A673 (cell line): ENCODE measurements at regions not wholly inside any gene's neighbourhood (a gene's known extent, or its start where the extent isn't known, plus 50 kb on each side); places are given as distances from the start of the nearest gene placed in this dataset.
"Not testable (repeated sequence)": the region's sequence is repeated elsewhere in the genome, so short reads cannot be mapped to it uniquely, and the experiment has no call there.

Experiments
- BruUV-seq: library from RNA; stranded (reverse); fragments of 400-500 nt; replicated peaks from 2 replicates; lab custom pipeline; 2021; lab: Mats Ljungman, UMichigan
- CTCF ChIA-PET: fragments of 300-600 bp; sonication (Branson Sonifier 250); formaldehyde crosslinking; loops from one replicate; lab custom pipeline; 2022; ENCODE audit warnings: antibody characterized with exemption; lab: Charles Lee
- POLR2A ChIA-PET: fragments of 300-600 bp; sonication (Branson Sonifier 250); formaldehyde crosslinking; loops from one replicate; lab custom pipeline; 2022; ENCODE audit warnings: antibody characterized with exemption; ENCODE audit not compliant: low non-redundant PET; lab: Charles Lee
- DNase-seq: peaks from one replicate; pipeline ENCODE4 v3.0.0-alpha.2; 2015; ENCODE audit warnings: low spot score
- H3K27ac ChIP-seq: fragments of 200-600 bp; sonication (generic); 2 replicates; pipeline ENCODE4 v1.5.1; 2016; ENCODE audit warnings: mixed run types, low read depth, mild to moderate bottlenecking, mixed read lengths, antibody characterized with exemption, low read length; ENCODE audit not compliant: poor library complexity, severe bottlenecking
- H3K27me3 ChIP-seq: fragments of 200-600 bp; sonication (generic); replicated peaks from 2 replicates; pipeline ENCODE4 v1.6.1; 2017; ENCODE audit warnings: mixed run types, low read depth, mild to moderate bottlenecking, mixed read lengths, antibody characterized with exemption, low read length; ENCODE audit not compliant: insufficient read depth, poor library complexity
- H3K36me3 ChIP-seq: fragments of 200-600 bp; sonication (generic); 2 replicates; pipeline ENCODE4 v1.6.1; 2016; ENCODE audit warnings: mixed run types, mild to moderate bottlenecking, mixed read lengths, antibody characterized with exemption, low read length; ENCODE audit not compliant: insufficient read depth, poor library complexity, severe bottlenecking
- H3K4me1 ChIP-seq: fragments of 200-600 bp; sonication (generic); 2 replicates; pipeline ENCODE4 v1.6.1; 2017; ENCODE audit warnings: mixed run types, mild to moderate bottlenecking, mixed read lengths, antibody characterized with exemption, low read length; ENCODE audit not compliant: insufficient read depth, poor library complexity, severe bottlenecking
- H3K4me3 ChIP-seq: fragments of 200-600 bp; sonication (generic); 2 replicates; pipeline ENCODE4 v1.5.1; 2016; ENCODE audit warnings: low read depth, mixed run types, mild to moderate bottlenecking, mixed read lengths, low read length; ENCODE audit not compliant: poor library complexity, severe bottlenecking
- H3K9me3 ChIP-seq: fragments of 200-600 bp; sonication (generic); 2 replicates; pipeline ENCODE4 v1.6.1; 2016; ENCODE audit warnings: mixed run types, low read depth, mild to moderate bottlenecking, mixed read lengths, antibody characterized with exemption, low read length; ENCODE audit not compliant: poor library complexity, severe bottlenecking
- EZH2 ChIP-seq: fragments of 200-600 bp; sonication (generic); IDR thresholded peaks from 2 replicates; pipeline ENCODE4 v1.6.1; 2017; ENCODE audit warnings: borderline replicate concordance, low read depth, mild to moderate bottlenecking, mixed read lengths, antibody characterized with exemption, low read length; ENCODE audit not compliant: poor library complexity, severe bottlenecking
- intact Hi-C: fragments of 100-400 bp; cut with micrococcal nuclease; formaldehyde crosslinking; loops from one replicate; pipeline ENCODE4 v1.10.0; 2022; ENCODE audit not compliant: unreplicated experiment
- TF ChIP-seq, protein P1 (sequence below): fragments of 300-800, 200-600 bp; sonication (generic); conservative IDR thresholded peaks from 2 replicates; pipeline ENCODE4 v1.5.1; 2017; ENCODE audit warnings: low read depth, mild to moderate bottlenecking, antibody characterized with exemption, low read length, moderate library complexity, mixed read lengths

DNA sequence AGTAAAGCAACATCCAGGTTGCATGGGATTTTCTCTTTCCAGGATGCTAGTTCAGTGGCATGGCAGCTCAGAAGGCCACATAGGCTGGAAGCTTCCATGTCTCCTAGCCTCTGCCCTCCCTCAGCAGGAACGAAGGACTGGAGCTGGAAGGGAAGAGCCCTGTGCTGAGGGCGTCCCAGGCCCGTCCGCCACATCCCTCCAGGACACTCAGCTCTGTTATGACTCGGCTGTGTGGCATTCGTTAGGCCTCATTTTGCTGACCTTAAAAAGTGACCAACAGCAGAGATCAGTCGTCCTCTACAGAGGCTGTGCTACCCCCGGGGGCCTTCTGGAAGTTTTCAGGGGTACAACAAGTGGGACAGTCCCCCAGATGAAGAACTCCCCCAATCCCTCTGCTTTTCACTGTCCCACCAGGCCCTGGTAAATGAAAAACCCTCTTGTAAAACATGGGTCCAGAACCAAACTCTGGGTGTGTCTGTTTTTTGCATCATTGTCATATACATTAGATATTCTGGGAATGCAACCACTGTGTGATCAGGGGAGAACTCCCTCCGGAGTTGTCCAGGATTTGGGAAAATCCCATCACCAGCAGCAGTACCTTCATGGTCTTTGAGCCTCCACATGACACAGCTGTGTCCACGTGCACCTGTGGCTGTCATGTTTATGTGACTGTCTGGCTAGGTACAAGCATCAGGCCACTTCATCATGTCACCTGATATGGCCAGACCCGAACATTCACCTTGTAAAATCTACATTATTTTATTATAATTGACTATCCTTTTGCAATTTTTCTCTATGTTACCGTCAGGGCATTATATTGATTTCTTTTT lies 149.9 kb downstream of the OR4M2 start:
- intact Hi-C loops, result no loop called here

DNA sequence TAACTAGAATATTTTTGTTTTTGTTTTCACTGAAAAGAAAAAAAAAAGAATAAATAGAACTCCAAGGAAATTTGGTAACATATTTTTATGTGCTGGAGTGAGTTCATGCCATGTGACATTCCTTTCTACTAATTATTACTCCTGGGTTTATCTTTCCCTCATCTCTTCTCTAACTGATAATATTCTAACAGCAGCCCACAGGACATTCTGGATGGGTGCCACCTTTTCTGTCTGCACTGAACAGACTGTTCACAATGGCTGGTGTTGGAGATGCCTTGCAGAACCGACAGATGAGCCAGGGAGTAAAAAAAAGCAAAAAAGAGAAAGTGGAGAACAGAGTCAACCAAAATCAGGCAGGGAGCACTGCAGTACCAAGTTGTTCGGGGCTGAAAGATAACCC lies 151.3 kb downstream of the OR4M2 start:
- no peaks in the 10 kb centered on the region for H3K27me3 ChIP-seq
- no peaks in the 10 kb centered on the region for H3K36me3 ChIP-seq
- no peaks in the 10 kb centered on the region for H3K4me1 ChIP-seq
- H3K4me3 ChIP-seq, result no peak overlapping the region
- intact Hi-C loops, result no loop called here
- no peak overlapping the region for H3K27ac ChIP-seq
- peaks cover 81% of the 10 kb centered on the region for H3K9me3 ChIP-seq
- POLR2A ChIA-PET, result no interaction called here
- no peak for TF ChIP-seq EZH2
- TF ChIP-seq, protein P1, sequence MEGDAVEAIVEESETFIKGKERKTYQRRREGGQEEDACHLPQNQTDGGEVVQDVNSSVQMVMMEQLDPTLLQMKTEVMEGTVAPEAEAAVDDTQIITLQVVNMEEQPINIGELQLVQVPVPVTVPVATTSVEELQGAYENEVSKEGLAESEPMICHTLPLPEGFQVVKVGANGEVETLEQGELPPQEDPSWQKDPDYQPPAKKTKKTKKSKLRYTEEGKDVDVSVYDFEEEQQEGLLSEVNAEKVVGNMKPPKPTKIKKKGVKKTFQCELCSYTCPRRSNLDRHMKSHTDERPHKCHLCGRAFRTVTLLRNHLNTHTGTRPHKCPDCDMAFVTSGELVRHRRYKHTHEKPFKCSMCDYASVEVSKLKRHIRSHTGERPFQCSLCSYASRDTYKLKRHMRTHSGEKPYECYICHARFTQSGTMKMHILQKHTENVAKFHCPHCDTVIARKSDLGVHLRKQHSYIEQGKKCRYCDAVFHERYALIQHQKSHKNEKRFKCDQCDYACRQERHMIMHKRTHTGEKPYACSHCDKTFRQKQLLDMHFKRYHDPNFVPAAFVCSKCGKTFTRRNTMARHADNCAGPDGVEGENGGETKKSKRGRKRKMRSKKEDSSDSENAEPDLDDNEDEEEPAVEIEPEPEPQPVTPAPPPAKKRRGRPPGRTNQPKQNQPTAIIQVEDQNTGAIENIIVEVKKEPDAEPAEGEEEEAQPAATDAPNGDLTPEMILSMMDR, result no peak
- CTCF ChIA-PET, result no interaction called here
- no TSS peak for BruUV-seq
- no peak for DNase-seq

More for the DNA sequence above, 149.9 kb downstream of the OR4M2 start:
- TF ChIP-seq, protein P1, result no peak
- no peak for TF ChIP-seq EZH2
- no peaks in the 10 kb centered on the region for H3K36me3 ChIP-seq
- POLR2A ChIA-PET, result no interaction called here
- no peak for DNase-seq
- CTCF ChIA-PET, result no interaction called here
- no peak overlapping the region for H3K27ac ChIP-seq
- H3K4me3 ChIP-seq, result no peak overlapping the region
- no peaks in the 10 kb centered on the region for H3K27me3 ChIP-seq
- peaks cover 83% of the 10 kb centered on the region for H3K9me3 ChIP-seq
- no TSS peak for BruUV-seq
- H3K4me1 ChIP-seq, result no peaks in the 10 kb centered on the region

DNA sequence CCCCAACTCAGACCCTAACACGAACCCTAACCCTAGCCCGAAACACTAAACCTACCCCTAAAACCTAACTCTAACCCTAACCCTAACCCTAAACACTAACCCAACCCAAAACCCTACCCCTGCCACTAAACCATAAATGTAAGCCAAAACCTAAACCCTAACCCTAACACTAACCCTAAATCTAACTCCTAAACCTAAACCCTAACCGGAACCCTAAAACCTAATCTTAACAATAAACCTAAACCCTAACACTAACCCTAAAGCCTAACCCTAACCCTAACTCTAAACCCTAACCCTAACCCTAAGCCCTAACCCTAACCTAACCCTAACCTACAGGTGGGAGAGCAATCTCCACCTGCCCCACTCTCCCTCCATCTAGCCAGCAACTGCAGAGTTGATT lies 152.3 kb downstream of the OR4M2 start:
- Histone ChIP-seq H3K27me3 (no peaks in the 10 kb centered on the region), H3K9me3 (peaks cover 76% of the 10 kb centered on the region), H3K4me3 (no peak overlapping the region), H3K4me1 (no peaks in the 10 kb centered on the region), H3K36me3 (no peaks in the 10 kb centered on the region), H3K27ac (no peak overlapping the region)
- intact Hi-C loops, result no loop called here
- no peak for DNase-seq
- CTCF ChIA-PET, result no interaction called here
- POLR2A ChIA-PET, result no interaction called here
- TF ChIP-seq, protein P1, result no peak
- no peak for TF ChIP-seq EZH2
- BruUV-seq, result no TSS peak

DNA sequence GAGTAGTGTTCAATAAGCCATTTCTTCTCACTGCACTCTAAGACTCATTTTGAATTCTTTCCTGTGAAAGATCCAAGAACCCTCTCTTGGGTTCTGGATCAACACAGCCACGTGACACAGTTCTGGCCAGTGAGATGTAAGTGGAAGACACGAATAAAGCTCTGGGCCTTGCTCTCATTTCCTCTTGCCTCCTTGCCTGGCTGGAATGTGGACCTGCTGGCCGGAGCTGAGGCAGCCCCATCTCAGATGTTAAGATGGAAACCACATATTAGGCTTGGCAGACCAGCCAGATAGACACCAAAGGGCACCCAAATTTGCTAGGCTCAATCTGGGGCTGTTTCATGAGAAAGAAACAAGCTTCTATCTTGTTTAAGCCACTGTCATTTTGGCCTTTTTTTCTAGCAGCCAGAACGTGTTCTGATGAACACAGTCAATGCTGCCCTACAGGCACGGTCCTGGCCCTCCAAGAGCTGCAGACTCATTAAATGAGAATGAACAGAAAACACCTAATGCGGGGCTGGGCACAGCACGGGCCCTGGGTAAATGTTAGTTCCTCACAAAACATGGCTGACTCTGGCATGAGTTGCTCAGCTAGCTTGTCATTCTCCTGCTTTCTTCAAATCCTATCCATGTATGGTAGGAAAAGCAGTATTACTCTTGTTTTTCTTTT lies 155.1 kb downstream of the OR4M2 start:
- H3K27me3 ChIP-seq, CTCF ChIA-PET, BruUV-seq, DNase-seq, H3K4me1 ChIP-seq, intact Hi-C loops, H3K27ac ChIP-seq, H3K36me3 ChIP-seq, POLR2A ChIA-PET, H3K4me3 ChIP-seq: not testable (repeated sequence)
- peaks cover 72% of the 10 kb centered on the region for H3K9me3 ChIP-seq
